HG02763 (cell line): ENCODE measurements at regions not wholly inside any gene's neighbourhood (a gene's known extent, or its start where the extent isn't known, plus 50 kb on each side); places are given as distances from the start of the nearest gene placed in this dataset.

Experiments
- ATAC-seq: cut with Tn5 transposase; IDR thresholded peaks from one replicate; pipeline ENCODE4 v1.9.1; 2021; ENCODE audit warnings: mild to moderate bottlenecking, moderate library complexity; ENCODE audit not compliant: unreplicated experiment

DNA sequence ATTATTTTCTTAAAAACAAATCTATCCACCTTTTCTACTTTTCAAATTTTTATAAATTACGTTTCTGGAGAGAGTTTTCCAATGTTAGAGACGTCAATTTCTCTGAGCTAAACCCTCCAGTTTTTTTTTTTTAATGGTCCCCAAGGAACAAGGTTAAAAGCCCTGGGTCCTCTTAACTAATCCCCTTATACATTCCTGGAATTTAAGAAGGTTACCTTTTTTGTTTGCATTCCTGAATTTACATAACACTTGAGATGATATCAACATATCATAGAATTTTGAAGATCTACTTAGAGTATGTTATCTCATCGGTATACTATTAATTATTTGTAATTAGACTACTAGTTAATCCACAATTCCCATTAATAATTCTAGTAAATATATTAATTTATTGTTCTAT is 662.2 kb upstream of the LRFN5 start:
- no peak for ATAC-seq

GRCh38 chr14:40936861-40937260 is 669.8 kb upstream of the LRFN5 start:
- ATAC-seq: no peak

DNA sequence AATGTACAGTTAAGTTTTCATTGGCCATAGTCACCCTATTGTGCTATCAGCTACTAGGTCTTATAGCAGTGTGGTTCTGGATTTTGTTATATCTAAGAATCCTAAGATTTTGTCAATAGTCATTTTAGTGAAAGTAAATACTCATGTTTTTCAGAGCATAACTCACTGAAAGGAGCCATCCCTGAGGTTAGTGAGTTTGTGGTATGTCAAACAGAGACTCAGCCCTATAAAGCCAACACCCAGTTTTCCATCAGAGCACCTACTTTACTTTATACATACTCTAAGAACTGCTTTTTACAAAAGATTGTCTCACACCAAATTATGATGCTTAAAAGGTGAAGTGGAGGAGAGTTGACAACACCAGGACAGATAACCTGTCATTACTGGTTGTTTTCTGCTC is 686.3 kb upstream of the LRFN5 start:
- no peak for ATAC-seq

- no peak for ATAC-seq
Observed at GRCh38 chr14:40911141-40911540, 695.5 kb upstream of the LRFN5 start.

DNA sequence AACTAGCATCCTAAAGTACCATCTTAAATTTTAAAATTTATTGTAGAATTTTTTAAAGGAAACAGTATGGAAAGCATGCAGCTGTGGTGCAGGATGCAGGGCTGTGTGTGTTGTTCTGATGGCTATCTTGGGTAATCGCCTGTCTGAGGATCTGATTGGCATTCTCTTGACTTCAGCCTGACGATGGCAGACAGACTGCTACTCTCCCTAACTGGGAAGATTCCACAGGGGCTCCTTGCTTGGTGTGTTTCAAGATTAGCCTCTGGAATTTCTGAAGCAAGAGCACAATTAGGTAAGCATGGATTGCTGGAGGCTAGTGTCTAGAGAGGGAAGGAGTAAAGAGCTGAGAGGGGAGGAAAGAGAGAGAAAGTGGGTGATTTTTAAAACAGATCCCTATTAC is 696.8 kb upstream of the LRFN5 start:
- no peak for ATAC-seq

GRCh38 chr14:40903709-40904108 is 703.0 kb upstream of the LRFN5 start:
- no peak for ATAC-seq

DNA sequence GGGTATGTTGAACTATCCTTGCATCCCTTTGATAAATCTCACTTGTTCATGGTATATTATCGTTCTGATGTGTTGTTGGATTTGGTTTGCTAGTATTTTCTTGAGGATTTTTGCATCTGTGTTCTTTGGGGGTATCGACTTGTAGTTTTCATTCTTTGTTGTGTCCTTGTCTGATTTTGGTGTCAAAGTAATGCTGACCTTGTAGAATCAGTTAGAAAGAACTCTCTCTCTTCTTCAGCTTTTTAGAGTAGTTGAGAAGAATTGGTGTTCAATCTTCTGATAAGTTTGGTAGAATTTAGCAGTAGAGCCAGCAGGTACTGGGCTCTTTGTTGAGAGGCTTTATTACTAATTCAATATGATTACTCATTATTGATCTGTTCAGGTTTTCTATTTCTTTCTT is 707.2 kb upstream of the LRFN5 start:
- no peak for ATAC-seq

DNA sequence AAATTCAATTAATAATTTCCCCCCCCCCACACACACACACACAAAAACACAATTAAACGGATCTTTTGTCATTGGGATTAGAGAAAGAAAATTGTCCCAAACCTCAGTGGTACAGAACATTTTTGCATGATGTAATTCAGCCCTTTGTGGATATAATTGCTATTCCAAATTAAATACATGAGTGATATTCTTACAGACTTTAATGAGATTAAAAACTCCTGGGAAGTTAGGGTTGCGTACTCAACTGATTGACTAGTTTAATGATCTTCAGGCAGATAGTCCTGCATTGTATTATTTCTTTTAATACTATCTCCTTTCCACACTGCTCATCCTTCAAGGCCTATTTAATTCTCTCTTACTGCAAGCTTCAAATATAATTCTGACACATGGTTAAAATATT is 711.8 kb upstream of the LRFN5 start:
- ATAC-seq: no peak

DNA sequence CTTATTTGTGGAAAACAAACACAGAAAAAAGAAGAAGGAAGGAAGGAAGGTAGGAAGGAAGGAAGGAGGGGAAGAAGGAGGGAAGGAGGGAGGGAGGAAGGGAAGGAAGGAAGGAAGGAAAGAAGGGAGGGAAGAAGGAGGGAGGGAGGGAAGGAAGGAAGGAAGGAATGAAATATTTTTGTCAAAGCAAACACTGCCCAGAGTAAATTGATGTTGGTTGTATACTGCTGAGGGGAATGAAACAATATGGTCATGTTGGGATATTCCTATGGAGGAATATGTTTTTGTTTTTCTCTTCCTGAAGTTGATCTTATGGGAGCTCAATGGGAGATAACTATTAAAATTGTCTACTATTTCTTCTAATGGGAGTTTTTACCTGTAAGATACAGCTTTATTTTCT is 717.5 kb upstream of the LRFN5 start:
- ATAC-seq: no peak

DNA sequence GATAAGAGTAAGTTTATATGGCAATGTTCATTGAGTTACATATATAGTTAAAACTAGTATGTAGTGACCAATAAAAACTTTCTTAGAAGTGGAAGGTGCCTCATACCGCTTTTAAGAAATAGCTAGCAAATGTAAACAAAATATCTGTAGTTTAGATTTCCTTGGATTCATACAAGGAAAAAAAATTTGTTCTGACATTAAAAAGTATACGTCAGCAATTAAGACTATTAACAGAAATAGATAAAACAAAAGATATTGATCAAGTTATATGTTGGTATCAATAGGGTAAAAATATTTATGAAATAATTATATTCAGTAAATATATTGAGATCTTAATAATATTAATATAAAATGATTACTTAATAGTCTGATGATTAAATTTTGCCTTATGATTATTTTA is 718.8 kb upstream of the LRFN5 start:
- ATAC-seq: no peak

GRCh38 chr14:40870252-40870651 is 736.4 kb upstream of the LRFN5 start:
- ATAC-seq: no peak

- no peak for ATAC-seq
Observed at GRCh38 chr14:40859055-40859454, 747.6 kb upstream of the LRFN5 start.

GRCh38 chr14:40855343-40855742 is 751.3 kb upstream of the LRFN5 start:
- ATAC-seq: no peak

GRCh38 chr14:40850191-40850590 is 756.5 kb upstream of the LRFN5 start:
- no peak for ATAC-seq

GRCh38 chr14:40847480-40847879 is 759.2 kb upstream of the LRFN5 start:
- ATAC-seq: no peak

DNA sequence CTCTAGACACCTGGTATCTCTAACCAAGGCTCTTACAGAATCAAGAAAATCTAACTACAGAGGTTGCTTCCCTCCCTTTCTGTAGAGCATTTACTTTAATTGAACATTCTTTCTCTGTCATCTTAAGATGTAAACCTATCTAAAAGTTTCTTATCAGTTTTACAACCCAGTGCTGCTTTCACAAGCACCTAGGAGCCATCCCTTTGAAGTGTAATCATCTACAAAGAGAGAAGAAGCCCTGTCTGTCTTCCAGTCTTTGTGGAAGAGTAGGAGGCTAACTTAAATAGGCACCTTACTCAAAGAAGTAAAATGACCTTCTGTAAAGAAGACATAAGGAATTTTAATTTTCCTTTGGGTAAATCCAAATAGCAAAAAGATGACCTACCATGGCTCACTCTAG is 763.9 kb upstream of the LRFN5 start:
- no peak for ATAC-seq

- no peak for ATAC-seq
Observed at GRCh38 chr14:40841886-40842285, 764.8 kb upstream of the LRFN5 start.

GRCh38 chr14:40838601-40839000 is 768.1 kb upstream of the LRFN5 start:
- ATAC-seq: no peak

- no peak for ATAC-seq
Observed at GRCh38 chr14:40806471-40806870, 800.2 kb upstream of the LRFN5 start.

- no peak for ATAC-seq
Observed at GRCh38 chr14:40796168-40796567, 810.5 kb upstream of the LRFN5 start.

DNA sequence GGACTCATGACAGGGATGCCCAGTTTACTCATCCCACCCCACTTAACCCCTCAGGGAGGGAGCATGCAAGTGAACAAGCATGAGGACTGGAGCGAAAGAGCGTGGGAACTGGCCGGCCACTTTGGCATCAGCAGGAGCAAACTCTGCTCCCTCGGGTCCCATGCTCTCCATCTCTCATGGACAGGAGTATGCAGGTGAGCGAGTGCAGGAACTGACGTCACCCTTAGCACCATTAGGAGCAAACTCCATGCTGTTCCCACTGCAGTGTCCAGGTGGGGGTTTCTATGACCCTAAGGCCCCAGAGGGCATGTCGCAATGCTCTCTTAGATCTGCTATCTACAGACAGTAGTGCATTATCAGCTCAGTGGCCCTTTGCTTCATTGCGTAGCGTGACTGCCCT is 821.8 kb upstream of the LRFN5 start:
- no peak for ATAC-seq

- no peak for ATAC-seq
Observed at GRCh38 chr14:40762685-40763084, 844.0 kb upstream of the LRFN5 start.

DNA sequence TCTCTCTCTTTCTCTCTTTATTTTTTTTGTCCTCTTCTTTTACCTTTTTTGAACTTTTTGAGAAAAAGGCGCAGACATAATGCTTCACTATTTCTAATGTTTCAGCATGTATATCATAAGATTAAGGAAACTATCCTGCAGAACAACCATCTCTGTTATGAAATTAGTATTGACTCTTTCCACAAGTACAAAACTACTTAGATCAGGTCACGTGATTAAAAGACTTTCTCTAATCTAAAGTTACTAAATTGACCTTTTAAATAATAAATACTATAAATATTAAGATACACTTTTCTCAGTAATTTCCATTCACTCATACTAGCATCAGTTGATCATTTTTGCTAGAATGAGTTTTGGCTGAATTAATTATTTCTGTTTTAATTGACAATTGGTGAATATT is 844.5 kb upstream of the LRFN5 start:
- no peak for ATAC-seq

GRCh38 chr14:40760704-40761103 is 846.0 kb upstream of the LRFN5 start:
- ATAC-seq: no peak
